GM21360 (cell line): ENCODE measurements at regions not wholly inside any gene's neighbourhood (a gene's known extent, or its start where the extent isn't known, plus 50 kb on each side); places are given as distances from the start of the nearest gene placed in this dataset.
"Not testable (repeated sequence)": the region's sequence is repeated elsewhere in the genome, so short reads cannot be mapped to it uniquely, and the experiment has no call there.

ENCODE experiments used
- ATAC-seq: cut with Tn5 transposase; IDR thresholded peaks from one replicate; pipeline ENCODE4 v1.9.1; 2021; ENCODE audit warnings: mild to moderate bottlenecking, moderate library complexity; ENCODE audit not compliant: unreplicated experiment

DNA sequence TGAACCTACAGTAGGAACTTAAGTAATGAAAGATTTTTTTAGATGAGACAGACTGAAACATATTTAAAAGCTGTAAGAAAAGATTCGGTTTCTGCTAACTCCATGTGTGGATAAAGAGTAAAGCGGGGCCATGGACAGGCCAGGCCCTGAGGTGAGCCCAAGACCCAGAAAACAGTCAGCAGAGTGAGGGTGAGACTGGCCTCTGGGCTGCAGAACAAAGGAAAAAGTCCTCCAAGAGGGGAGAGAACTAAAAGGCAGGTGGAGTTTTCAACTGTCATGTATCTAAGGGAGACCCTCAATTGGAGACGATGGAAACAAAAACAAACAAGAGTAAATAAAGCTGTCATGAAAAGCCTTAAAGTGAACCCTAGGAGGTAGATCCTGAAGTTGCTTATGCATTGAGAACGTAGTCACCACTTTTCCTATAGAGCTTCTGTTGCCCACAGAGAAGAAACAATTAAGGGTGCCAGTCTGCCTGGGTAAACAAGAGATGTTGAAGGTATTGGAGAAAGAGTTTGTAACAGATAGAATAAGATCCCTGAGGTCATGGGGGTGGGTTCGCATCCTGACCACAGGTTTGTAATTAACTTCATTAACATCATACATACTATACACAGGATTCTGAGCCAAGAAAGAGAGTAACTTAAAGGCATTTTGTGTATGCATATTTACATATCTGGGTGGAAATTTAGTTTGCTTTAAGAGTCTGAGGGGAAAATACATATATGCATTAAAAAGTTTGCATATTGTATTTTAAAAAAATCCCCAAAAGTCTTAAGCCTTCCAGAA, 268.7 kb upstream of the PDE3A start:
- ATAC-seq, result no peak

DNA sequence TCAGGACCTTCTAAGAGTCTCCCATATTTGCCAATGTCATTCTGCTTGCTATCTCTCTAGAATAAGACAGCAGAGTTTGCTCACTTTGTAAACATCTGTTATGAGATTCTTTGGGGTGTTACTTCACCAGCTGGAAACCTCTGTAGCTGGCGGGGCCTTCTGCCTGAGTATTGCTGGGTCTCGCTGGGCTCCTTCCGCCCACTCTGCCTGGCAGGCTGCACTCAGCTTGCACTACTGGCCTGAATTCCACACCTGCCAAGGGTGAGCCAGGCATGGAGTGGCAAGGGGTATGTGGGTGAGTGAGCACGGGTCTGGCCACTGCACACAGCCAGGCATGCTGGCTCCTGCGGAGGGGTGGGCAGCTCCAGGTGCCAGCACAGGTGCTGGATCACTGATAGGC, 267.3 kb upstream of the PDE3A start:
- ATAC-seq, result no peak

DNA sequence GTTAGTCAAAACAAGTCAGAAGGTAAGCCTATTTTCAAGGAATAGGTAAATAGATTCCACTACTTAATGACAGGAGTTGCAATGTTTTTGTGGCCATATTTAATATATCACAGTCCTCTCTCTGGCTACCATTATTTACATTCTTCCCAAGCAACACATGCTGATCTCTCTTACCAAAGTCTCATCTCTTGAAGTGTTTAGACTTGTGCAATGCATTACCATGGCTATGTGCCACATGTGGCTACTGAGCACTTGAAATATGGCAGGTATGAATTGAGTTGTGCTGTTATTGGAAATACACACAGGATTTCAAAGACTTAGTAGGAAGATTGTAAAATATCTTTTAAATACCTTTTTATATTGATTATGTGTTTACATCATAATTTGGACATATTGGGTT, 262.4 kb upstream of the PDE3A start:
- no peak for ATAC-seq

DNA sequence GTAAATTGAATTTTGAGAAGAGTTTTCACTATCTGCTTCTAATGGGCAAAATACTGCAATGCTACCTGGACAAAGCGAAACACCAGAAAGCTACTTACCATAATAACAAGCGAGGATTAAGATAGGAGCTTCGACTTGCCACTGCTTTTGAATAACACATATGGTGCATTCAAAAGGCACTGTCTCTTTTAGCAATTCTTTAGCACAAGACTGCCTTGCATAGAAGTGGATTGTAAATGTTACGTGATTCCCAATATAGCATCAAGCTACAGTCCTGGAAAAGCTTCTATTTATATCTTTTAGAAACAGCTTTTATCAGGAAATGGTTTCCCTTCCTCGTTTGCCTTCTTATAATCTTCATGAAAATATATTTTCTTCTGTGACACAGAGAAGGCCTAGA, 258.7 kb upstream of the PDE3A start:
- ATAC-seq, result no peak

DNA sequence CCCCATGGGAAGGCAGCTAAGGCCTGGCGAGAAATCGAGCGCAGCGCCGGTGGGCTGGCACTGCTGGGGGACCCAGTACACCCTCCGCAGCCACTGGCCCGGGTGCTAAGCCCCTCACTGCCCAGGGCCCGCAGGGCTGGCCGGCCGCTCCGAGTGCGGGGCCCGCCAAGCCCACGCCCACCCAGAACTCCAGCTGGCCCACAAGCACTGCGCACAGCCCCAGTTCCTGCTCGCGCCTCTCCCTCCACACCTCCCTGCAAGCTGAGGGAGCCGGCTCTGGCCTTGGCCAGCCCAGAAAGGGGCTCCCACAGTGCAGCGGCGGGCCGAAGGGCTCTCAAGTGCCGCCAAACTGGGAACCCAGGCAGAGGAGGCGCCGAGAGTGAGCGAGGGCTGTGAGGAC, 253.0 kb upstream of the PDE3A start:
- not testable (repeated sequence) for ATAC-seq

DNA sequence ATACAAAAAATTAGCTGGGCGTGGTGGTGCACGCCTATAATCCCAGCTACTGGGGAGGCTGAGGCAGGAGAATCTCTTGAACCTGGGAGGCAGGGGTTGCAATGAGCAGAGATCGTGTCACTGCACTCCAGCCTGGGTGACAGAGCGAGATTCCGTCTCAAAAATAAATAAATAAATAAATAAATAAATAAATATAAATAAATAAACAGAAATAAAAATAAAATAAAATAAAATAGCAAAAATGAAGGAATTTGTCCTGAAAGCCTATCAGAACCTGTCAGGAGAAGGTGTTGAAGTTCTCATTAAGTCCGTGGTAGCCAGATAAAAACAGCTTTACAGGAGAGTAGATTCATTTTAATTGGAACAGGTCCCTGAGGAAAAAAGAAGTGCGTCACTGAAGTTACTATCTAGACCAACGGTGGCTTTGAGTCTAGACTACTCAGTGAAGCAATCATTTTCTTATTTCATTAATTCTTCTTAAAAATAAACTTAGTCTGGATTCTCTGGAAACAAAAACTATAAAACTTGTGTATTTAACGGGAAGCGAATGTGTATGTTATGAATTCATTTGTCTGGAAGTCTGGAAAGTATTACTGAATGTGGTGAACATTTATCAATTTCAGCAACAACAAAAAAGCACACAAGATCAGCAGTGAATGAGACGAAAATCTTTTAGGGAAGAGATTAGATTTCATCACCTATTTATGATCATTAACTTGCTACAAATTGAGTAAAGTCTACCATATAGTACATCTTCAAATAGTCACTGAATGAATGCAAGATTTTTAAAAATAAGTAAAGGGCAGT, 248.5 kb upstream of the PDE3A start:
- ATAC-seq, result no peak

DNA sequence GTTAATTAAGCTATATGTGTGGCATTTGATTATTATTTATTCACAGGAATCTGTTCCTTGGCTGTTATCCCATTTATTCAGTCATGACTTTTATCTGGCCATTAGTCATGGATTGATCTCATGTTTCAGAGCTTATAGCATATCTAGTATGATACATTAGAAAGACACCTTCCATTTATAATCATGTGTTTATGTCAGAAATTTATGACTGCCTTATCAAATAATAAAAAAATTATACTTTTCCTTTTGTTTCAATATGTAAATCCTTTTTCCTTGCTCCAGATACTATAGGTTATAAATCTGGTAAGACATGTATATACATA, 248.0 kb upstream of the PDE3A start:
- ATAC-seq, result no peak

DNA sequence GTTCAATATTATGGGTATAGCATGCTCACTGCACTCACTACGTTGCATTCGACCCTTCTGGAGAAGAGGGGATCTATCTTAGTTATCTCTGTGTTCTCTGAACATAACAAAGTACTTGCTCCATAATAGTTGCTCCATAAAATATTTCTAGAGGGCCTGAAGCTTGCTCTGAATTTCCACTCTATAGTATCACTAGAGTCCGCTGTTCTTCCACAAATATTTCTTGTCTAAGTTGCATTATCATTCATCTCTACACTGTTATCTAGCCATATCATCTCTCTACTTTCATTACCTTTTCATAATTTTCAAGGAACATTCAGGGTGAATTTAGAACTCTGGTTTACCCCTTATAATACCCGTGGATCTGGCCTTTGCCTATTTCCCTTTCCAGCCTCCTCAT, 246.1 kb upstream of the PDE3A start:
- no peak for ATAC-seq

DNA sequence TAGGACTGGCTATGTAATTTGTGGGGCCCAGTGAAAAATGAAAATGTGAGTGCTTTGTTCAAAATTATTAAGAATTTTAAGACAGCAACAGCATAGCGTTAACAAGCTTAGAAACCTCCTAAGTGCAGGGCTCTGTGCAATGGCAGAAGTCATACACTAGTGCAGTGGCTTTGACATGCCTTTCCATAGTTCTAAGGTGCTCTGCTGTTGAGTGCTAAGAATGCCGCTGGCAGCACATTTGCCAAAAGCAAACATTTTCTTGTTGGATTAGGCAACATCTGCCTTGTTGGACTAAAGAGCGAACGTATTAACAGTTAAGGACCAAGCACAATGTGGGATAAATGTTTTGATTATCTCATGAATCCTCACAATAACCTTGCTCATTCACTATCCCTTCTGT, 244.9 kb upstream of the PDE3A start:
- ATAC-seq, result no peak

DNA sequence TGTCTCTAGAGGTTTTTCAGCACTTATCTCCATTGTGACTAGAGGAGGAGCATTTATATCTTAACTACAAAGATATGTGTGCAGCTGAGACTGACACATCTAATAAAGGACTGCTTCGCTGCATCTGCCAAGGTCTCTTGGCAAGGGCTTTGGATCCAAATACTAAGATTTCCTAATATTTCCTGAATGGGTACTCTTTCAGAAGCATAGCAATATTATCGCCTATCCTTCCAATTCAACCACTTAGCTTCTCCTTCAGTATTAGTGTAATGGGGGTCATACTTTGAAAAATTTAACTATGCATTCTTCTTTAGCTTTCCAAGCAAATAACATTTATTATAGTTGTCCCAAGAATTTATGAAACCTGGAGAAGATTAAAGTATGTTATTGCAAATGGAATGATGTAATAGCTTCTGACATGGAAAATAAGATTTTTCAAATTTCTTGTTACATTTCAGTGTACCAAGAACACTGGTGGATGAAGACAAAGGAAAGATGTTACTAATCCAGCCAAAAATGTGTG, 243.0 kb upstream of the PDE3A start:
- ATAC-seq, result no peak

DNA sequence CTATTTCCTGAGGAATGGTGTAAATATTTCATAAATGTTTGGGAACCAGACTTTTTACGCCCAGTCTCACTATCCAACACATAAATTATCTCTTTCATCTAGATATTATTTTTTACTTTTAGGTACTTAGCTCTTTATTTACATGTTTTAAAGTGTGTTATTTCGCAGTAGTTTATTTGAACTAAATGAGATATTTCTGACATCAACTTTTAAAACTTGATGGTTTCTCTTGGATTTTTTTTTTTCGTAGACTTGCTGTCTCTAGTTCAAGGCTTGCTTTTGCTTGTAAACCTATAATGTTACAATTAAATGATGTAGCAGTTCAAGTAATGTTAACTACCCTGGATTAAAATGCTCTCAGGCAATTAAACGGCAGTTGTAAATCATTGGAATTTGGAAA, 241.7 kb upstream of the PDE3A start:
- ATAC-seq, result no peak

DNA sequence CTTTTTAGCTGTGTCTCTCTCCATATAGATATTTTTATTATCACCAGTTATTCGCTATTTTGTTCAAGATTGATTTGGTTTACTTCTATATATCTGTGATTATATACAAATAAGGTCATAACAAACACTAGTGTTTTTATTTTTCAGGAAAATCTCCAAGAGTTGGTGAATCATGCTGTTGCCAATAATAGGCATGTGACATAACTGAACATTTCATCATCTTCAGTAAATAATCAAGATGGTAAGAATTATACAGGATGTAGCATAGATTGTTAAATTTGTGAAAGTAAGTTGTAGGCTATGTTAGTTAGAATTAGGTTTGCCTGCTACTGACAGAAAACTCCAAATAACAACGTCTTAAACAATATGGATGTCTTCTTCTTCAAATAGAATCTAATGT, 240.9 kb upstream of the PDE3A start:
- ATAC-seq, result no peak

DNA sequence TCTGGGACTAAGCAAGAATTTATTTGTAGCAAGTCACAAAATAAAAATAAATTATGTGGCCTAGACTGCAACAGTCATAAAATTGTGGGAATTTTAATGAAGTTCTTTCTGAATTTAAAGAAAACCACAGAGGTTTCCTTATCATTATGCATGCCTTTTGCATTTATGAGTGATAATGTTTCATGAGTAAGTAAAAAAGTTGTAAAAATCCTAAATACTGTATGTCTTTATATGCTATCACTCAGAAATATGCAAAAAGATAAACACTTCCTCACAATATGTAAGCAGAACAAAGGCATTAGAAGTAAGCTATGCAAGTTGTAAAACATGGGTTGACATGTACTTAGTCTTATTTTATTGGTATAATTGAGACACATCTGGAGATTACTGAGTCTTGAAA, 239.4 kb upstream of the PDE3A start:
- no peak for ATAC-seq

DNA sequence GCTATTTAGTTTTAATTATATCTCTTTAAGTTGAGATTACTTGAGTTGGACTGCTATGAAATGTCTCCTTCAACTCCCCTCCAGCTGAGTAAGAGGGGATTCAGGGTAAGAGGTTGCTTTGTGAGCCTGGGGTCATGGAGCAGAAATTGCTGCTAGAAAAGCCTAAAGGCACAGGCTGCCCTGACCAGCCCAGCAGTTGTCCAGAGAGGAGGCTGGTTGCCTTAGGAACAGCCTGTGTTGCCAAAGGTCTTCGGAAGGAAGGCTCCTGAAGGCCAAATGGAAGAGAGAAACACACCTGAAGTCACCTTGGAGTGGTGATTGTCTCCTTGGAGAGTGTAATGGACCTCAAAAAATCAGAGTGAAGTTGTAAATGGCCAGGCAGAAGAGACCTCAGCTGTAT, 235.5 kb upstream of the PDE3A start:
- no peak for ATAC-seq

DNA sequence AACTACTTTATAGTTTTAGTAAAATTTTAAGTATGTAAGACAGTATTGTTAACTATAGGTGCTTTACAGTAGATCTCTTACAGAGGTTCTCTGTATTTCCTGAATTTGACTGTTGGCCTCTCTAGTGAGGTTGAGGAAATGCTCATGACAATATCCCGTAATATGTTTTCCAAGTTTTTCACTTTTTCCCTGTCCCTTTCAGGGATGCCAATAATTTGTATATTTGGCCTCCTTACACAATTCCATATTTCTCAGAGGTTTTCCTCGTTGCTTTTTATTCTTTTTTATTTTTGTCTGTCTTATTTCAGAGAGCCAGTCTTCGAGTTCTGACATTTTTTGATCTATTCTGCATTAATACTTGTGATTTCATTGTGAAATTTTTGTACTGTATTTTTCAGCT, 233.7 kb upstream of the PDE3A start:
- no peak for ATAC-seq

DNA sequence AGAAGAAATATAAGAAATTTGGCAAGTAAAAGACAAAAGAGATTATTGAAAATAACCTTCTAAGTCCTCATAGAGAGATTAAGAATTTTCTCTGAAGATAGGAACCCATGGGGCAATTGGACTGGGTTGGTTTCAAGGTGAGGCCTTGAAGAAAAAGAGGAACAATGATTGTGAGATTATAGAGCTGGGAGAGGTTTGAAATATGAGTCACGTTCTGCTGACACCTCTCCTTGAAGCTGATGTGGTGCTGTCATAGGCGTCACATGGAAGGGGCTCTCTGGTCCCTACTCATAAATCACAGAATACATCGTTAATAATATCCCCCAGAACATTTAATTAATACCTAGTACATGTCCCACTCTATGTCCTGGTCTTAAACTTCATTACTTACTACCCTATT, 227.6 kb upstream of the PDE3A start:
- no peak for ATAC-seq

DNA sequence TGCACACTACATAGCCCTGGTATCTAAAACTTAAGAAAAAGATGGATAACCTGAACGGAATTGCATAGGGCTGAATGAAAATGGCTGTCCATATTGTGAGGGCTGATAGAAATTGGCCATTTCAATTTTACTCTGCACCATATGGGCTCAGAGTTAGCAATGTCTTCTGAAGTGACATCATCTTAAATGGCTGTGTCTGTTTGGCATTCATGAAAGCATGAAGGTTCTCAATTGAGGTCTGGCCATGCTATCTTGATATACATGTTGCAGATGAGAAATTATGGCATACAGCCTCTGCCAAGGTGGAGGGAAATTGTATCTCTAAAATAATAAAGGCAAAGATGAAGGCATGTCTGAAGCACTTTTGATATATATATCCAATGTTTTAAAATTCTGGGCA, 226.0 kb upstream of the PDE3A start:
- ATAC-seq, result no peak

DNA sequence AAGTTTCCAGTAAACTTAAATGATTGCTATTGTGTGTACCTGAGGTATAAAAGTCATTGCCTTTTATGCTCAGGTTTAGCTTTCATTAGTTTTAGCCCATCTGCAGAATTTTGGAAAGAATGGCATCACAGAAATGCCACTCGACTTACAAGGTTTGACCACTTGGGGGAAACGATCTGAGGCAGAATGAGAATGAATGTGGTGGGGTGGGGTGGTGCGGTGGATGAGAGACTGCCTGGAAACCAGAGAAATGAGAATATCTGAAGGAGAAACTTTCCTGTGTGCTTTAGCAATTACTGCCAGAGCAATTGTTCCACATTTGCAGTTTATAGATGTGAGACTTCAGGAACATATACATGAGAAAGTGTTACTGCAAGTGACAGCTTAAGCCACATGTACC, 225.4 kb upstream of the PDE3A start:
- ATAC-seq, result no peak

DNA sequence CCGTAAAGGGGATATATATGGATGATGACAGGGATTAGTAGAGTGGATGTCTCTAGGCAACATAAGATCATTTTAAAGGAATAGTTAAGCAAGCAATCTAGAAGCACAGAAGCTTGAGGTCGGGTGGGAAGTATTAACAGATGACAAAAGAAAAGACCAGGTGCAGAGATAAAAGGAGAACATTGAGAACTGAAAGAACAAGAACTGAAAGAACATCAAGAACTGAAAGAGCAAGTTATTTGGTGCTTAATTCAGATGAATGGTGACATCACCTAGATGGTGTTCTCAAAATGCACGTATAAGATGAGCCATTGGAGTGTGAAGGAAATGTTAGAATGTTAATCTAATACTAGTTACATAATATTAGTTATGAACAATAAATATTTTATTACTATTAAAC, 224.0 kb upstream of the PDE3A start:
- peak; percentile 87 for ATAC-seq

DNA sequence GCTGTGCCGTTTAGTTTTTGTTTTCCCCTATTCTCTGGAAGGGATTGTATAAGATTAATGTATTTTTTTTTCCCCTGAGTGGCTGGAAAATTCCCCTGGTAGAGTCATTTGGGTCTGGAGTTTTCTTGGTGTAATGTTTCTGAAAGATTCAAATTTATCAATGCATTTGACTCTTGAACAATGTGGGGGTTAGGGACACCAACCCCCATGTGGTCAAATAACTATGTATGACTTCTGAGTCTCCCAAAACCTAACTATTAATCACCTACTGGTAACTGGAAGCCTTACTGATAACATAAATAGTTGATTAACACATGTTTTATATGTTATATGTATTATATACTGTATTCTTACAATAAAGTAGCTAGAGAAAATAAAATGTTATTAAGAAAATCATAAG, 220.1 kb upstream of the PDE3A start:
- no peak for ATAC-seq

DNA sequence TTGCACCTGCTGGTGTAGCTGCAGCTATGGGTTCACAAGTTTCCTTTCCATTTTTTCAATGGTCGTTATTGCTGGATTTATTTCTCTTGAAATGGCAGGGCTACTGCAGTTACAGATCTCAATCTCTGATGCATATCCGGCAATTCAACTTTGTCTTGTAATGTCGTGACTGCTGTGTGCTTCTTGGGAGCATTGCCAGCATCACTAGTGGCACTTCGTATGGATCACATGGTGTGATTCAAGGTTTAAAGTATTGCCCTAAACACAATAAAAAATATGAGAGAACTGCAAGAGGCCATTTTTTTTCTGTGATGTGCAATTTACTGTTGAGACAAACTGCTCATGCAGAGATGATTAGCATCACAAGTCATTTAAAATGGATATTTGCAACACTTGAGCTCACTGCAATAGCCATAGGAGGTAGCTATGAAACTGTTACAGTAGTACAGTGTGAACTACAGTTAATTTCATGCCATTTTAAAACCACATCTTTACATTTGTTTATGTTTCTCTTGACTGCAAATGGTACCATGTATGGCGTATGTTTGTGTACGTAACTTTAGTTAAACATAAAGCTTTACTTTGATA, 217.4 kb upstream of the PDE3A start:
- no peak for ATAC-seq

DNA sequence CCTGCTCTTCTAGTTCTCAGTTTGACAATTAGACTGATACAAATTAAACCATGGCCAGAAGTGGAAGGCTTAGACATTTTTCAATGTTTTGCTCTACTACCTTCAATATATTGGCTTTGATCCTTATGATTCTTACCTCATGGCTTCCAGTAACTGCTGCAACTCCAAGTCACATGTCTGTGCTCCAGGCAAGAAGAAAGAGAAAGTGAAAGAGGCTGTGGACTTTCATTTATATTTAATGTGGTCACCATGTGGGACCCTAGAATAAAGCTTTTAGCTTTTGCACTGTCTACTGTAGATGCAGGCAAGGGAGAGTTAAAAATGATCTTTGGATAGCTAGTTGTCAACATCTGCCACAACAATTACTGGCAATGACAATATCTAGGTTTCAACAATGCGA, 214.3 kb upstream of the PDE3A start:
- ATAC-seq, result no peak
